K562 (cell line): ENCODE measurements at regions not wholly inside any gene's neighbourhood (a gene's known extent, or its start where the extent isn't known, plus 50 kb on each side); places are given as distances from the start of the nearest gene placed in this dataset.

Experiments
- ARID2 ChIP-seq: fragments of 450-650 bp; IDR thresholded peaks from 2 replicates; pipeline ENCODE4 v1.6.1; 2017; ENCODE audit warnings: antibody characterized with exemption, mild to moderate bottlenecking
- BMI1 ChIP-seq: fragments of 150-350 bp; IDR thresholded peaks from 2 replicates; pipeline ENCODE4 v1.6.1; 2014; ENCODE audit warnings: low read length
- CREB3L1 ChIP-seq: fragments of 450-650 bp; IDR thresholded peaks from 2 replicates; pipeline ENCODE4 v1.6.1; 2014; ENCODE audit warnings: low read depth, mild to moderate bottlenecking, moderate library complexity, borderline replicate concordance
- CREM ChIP-seq: IDR thresholded peaks from 2 replicates; pipeline ENCODE4 v1.6.1; 2014; ENCODE audit warnings: antibody characterized with exemption, low read depth
- GTF2E2 ChIP-seq: fragments of 200-800 bp; sonication (Bioruptor generic); IDR thresholded peaks from 2 replicates; pipeline ENCODE4 v1.6.1; 2016; ENCODE audit warnings: missing genetic modification characterization, missing compliant biosample characterization
- IRF1 ChIP-seq: sonication (generic); formaldehyde crosslinking; IDR thresholded peaks from 2 replicates; pipeline ENCODE4 v1.8.0; 2022; ENCODE audit warnings: missing genetic modification reagents, mild to moderate bottlenecking, borderline replicate concordance
- KLF10 ChIP-seq: fragments of 250-450 bp; sonication (Bioruptor Pico); IDR thresholded peaks from 2 replicates; pipeline ENCODE4 v1.6.1; 2021; ENCODE audit warnings: matching md5 sums
- NFXL1 ChIP-seq: fragments of 450-650 bp; formaldehyde crosslinking; IDR thresholded peaks from 2 replicates; pipeline ENCODE4 v1.4.0; 2021; ENCODE audit warnings: mild to moderate bottlenecking
- RREB1 ChIP-seq: fragments of 250-450 bp; sonication (Bioruptor Pico); IDR thresholded peaks from 2 replicates; pipeline ENCODE4 v1.4.0; 2020
- THRA ChIP-seq: fragments of 450-650 bp; IDR thresholded peaks from 2 replicates; pipeline ENCODE4 v1.6.1; 2017; ENCODE audit warnings: mild to moderate bottlenecking, moderate library complexity
- UBTF ChIP-seq, 2 experiments: IDR thresholded peaks; 2 replicates each; pipeline ENCODE4 v1.6.1; 2012; ENCODE audit warnings: improper control_type of control experiment in 2 of 2, low read depth in 2 of 2, low read length in 2 of 2, borderline replicate concordance in 1 of 2
- ZNF507 ChIP-seq: conservative IDR thresholded peaks from 2 replicates; pipeline ENCODE4 v1.6.1; 2017; ENCODE audit warnings: missing genetic modification characterization, missing compliant biosample characterization

GRCh38 chr5:162227075-162227474 is 159.5 kb downstream of the GABRG2 start (continued):
- TF ChIP-seq UBTF (IDR thresholded peaks at IDR 0.05; ENCODE audit: borderline replicate concordance in 1 of 2, low read depth in 2 of 2, low read length in 2 of 2) (no peak), ZNF507 (tag) (no peak), IRF1 (no peak), THRA (no peak), GTF2E2 (tag) (no peak), CREM (no peak), BMI1 (no peak), ARID2 (no peak), NFXL1 (no peak), CREB3L1 (no peak), RREB1 (no peak), KLF10 (CRISPR knock-in tag) (no peak)
